DND-41 (cell line): ENCODE measurements at regions not wholly inside any gene's neighbourhood (a gene's known extent, or its start where the extent isn't known, plus 50 kb on each side); places are given as distances from the start of the nearest gene placed in this dataset.

Source experiments
- CTCF ChIP-seq: IDR thresholded peaks from 2 replicates; pipeline ENCODE4 v1.5.1; 2012; ENCODE audit warnings: borderline replicate concordance, low read length, moderate library complexity, mild to moderate bottlenecking; ENCODE audit not compliant: poor library complexity, severe bottlenecking; ENCODE audit errors: extremely low read depth
- EZH2 ChIP-seq: IDR thresholded peaks from 3 replicates; pipeline ENCODE4 v1.6.1; 2012; ENCODE audit warnings: borderline replicate concordance, low read depth, mild to moderate bottlenecking, moderate library complexity, low read length, inconsistent platforms; ENCODE audit not compliant: severe bottlenecking

GRCh38 chr1:197845886-197846285, 56.5 kb upstream of the C1orf53 start:
- no peak for TF ChIP-seq CTCF
- TF ChIP-seq EZH2, result no peak
